ENCODE measurements at regions not wholly inside any gene's neighbourhood (a gene's known extent, or its start where the extent isn't known, plus 50 kb on each side); places are given as distances from the start of the nearest gene placed in this dataset.

DNA sequence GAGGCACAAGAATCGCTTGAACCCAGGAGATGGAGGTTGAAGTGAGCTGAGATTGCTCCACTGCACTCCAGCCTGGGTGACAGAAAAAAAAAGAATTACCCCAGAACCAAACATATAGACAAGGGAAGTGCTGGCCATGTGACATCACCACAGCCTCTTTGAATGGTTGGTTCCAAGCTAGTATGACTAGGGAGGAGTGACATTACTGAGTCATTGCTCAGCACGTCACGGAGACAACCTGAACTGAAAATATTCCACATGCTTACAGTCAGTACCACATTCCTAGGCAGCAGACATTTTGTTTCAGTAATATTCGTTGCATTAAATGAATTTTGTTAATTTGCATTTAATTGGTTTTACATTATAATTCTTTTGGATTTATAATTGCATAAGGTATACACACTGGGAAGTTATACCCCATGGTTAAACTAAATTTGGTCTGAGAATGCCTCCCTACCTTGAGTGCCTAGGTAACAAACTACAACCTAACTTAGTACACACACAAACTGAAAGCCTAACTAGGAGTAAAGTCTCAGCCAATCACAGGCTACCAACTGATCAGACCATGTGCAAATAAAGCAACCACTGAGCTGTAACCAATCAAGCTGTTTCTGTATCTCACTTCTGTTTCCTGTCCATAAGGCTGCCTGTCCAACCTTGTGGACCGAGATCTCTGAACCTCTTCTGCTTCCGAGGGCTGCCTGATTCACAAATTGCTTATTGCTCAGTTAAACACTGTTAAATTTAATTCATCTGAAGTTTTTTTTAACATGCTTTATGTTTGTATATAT, 164.4 kb downstream of the CAND1 start:
- Mint-ChIP-seq H3K4me1 (no peaks in the 10 kb centered on the region), H3K27ac (no peak overlapping the region), H3K9me3 (no peaks in the 10 kb centered on the region), H3K27me3 (ENCODE audit: insufficient read depth) (peaks cover 2% of the 10 kb centered on the region), H3K36me3 (ENCODE audit: low read depth) (no peaks in the 10 kb centered on the region), H3K4me3 (no peak overlapping the region)
- DNase-seq = no peak
- Histone ChIP-seq H3K9ac (ENCODE audit: extremely low read depth, low read length, poor library complexity, severe bottlenecking) (no peak overlapping the region), H3K27ac (ENCODE audit: low read depth, low read length) (no peak overlapping the region), H3K36me3 (ENCODE audit: control insufficient read depth, insufficient read depth, low read length) (no peaks in the 10 kb centered on the region), H3K27me3 (ENCODE audit: control insufficient read depth, insufficient read depth, low read length, poor library complexity, severe bottlenecking) (no peaks in the 10 kb centered on the region), H3K4me1 (ENCODE audit: control insufficient read depth, insufficient read depth, low read length) (no peaks in the 10 kb centered on the region), H3K9me3 (ENCODE audit: control insufficient read depth, low read length) (no peaks in the 10 kb centered on the region), H3K4me3 (ENCODE audit: low read length) (no peak overlapping the region)
- TF ChIP-seq, protein P1, sequence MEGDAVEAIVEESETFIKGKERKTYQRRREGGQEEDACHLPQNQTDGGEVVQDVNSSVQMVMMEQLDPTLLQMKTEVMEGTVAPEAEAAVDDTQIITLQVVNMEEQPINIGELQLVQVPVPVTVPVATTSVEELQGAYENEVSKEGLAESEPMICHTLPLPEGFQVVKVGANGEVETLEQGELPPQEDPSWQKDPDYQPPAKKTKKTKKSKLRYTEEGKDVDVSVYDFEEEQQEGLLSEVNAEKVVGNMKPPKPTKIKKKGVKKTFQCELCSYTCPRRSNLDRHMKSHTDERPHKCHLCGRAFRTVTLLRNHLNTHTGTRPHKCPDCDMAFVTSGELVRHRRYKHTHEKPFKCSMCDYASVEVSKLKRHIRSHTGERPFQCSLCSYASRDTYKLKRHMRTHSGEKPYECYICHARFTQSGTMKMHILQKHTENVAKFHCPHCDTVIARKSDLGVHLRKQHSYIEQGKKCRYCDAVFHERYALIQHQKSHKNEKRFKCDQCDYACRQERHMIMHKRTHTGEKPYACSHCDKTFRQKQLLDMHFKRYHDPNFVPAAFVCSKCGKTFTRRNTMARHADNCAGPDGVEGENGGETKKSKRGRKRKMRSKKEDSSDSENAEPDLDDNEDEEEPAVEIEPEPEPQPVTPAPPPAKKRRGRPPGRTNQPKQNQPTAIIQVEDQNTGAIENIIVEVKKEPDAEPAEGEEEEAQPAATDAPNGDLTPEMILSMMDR (conservative IDR thresholded peaks at IDR 0.05) = no peak
- WGBS, 2 experiments (ENCODE audit: insufficient coverage in 1 of 2, insufficient read length in 1 of 2) = 68 to 90% methylated on average over 3 to 6 of the region's 6 CpGs

DNA sequence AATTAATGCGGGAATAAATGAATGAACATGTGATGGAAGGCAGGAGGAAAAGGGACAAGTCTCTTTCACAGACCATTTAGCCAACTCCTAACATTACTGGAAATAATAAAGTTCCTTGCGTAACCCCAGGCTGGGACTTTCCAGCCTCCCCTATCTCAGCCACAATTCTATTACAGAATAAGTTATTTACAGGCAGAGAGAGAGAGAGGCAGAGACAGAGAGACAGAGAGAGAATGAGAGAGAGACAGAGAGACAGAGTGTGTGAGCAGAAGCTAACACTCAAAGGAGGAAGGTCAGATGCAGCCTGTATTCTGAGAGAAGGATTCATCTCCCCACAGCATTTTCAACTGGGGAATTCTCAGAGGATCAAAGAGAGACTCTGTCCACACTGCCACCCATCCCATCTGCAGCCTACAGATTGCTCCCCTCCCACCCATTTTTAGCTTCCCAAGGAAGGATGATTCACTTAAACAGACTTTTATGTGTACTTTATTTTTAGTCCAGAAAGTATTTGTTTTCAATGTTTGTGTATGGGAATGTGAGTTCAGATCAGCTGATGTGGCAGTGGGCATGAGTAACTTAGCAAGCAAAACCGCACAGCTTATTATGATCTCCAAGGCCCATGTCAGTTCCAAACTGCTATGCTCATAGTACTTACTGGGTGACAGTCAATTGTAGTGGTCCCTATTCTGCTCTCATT, 165.7 kb downstream of the CAND1 start:
- Histone ChIP-seq H3K27me3 (ENCODE audit: control insufficient read depth, insufficient read depth, low read length, poor library complexity, severe bottlenecking) (no peaks in the 10 kb centered on the region), H3K9me3 (ENCODE audit: control insufficient read depth, low read length) (no peaks in the 10 kb centered on the region), H3K9ac (ENCODE audit: extremely low read depth, low read length, poor library complexity, severe bottlenecking) (no peak overlapping the region), H3K36me3 (ENCODE audit: control insufficient read depth, insufficient read depth, low read length) (no peaks in the 10 kb centered on the region), H3K27ac (ENCODE audit: low read depth, low read length) (no peak overlapping the region), H3K4me1 (ENCODE audit: control insufficient read depth, insufficient read depth, low read length) (no peaks in the 10 kb centered on the region), H3K4me3 (ENCODE audit: low read length) (no peak overlapping the region)
- 100% methylated on average over 2 of the region's 3 CpGs; no CpG with 5 or more reads in 1 of the 2 experiments for WGBS, 2 experiments (ENCODE audit: insufficient coverage in 1 of 2, insufficient read length in 1 of 2)
- DNase-seq = peak; percentile 6
- TF ChIP-seq, protein P1 (conservative IDR thresholded peaks at IDR 0.05) = no peak
- H3K27ac Mint-ChIP-seq = no peak overlapping the region
- no peaks in the 10 kb centered on the region for H3K36me3 Mint-ChIP-seq (ENCODE audit: low read depth)
- no peak overlapping the region for H3K4me3 Mint-ChIP-seq
- H3K27me3 Mint-ChIP-seq (ENCODE audit: insufficient read depth) = no peaks in the 10 kb centered on the region
- H3K4me1 Mint-ChIP-seq = peaks cover 2% of the 10 kb centered on the region
- no peaks in the 10 kb centered on the region for H3K9me3 Mint-ChIP-seq

DNA sequence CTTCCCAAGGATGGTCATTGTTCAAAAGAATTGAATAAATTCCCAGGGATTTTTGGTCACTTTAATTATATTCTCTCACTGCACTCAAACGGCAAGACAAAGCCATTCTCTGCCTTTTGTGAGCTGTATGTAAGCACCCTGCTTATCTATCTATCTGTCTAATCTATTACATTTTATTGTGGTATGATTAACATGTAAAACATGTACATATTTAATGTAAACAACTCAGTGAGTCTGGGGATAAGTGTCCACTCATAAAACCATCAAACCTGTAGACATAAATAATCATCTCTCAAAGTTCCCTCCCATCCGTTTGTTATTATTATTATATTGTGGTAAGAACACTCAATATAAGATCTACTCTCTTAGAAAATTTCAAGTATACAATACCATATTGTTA, 167.1 kb downstream of the CAND1 start:
- H3K4me3 ChIP-seq (ENCODE audit: low read length) = no peak overlapping the region
- H3K4me1 ChIP-seq (ENCODE audit: control insufficient read depth, insufficient read depth, low read length) = no peaks in the 10 kb centered on the region
- no peaks in the 10 kb centered on the region for H3K9me3 ChIP-seq (ENCODE audit: control insufficient read depth, low read length)
- Mint-ChIP-seq H3K4me3 (no peak overlapping the region), H3K4me1 (peaks cover 5% of the 10 kb centered on the region), H3K36me3 (ENCODE audit: low read depth) (no peaks in the 10 kb centered on the region), H3K27ac (no peak overlapping the region), H3K27me3 (ENCODE audit: insufficient read depth) (no peaks in the 10 kb centered on the region), H3K9me3 (no peaks in the 10 kb centered on the region)
- H3K9ac ChIP-seq (ENCODE audit: extremely low read depth, low read length, poor library complexity, severe bottlenecking) = no peak overlapping the region
- DNase-seq = no peak
- no peaks in the 10 kb centered on the region for H3K27me3 ChIP-seq (ENCODE audit: control insufficient read depth, insufficient read depth, low read length, poor library complexity, severe bottlenecking)
- no peaks in the 10 kb centered on the region for H3K36me3 ChIP-seq (ENCODE audit: control insufficient read depth, insufficient read depth, low read length)
- WGBS, 2 experiments (ENCODE audit: insufficient coverage in 1 of 2, insufficient read length in 1 of 2) = 83 to 100% methylated on average over 1 of the region's 2 CpGs
- TF ChIP-seq, protein P1 (conservative IDR thresholded peaks at IDR 0.05) = no peak
- H3K27ac ChIP-seq (ENCODE audit: low read depth, low read length) = no peak overlapping the region

Data from endodermal cell (in vitro differentiated cells).